BJ (cell line): ENCODE measurements at regions not wholly inside any gene's neighbourhood (a gene's known extent, or its start where the extent isn't known, plus 50 kb on each side); places are given as distances from the start of the nearest gene placed in this dataset.
"Not testable (repeated sequence)": the region's sequence is repeated elsewhere in the genome, so short reads cannot be mapped to it uniquely, and the experiment has no call there.

Experiments
- CTCF ChIA-PET: fragments of 350-600 bp; formaldehyde crosslinking; extraction: SDS; loops from one replicate; lab custom pipeline; 2021; ENCODE audit warnings: antibody characterized with exemption, inconsistent platforms; lab: Yijun Ruan, JAX
- POLR2A ChIA-PET: fragments of 300-600 bp; sonication (Branson Sonifier 250); formaldehyde crosslinking; extraction: SDS; loops from one replicate; lab custom pipeline; 2021; ENCODE audit warnings: antibody characterized with exemption; lab: Charles Lee
- DNase-seq: peaks from one replicate; pipeline ENCODE4 v3.0.0-alpha.2; 2011; ENCODE audit warnings: low read depth
- H3K27me3 ChIP-seq: 2 replicates; pipeline ENCODE4 v1.6.0; 2011; ENCODE audit warnings: low read length; ENCODE audit not compliant: control insufficient read depth, insufficient read depth
- H3K36me3 ChIP-seq: 2 replicates; pipeline ENCODE4 v1.5.1; 2011; ENCODE audit warnings: low read length; ENCODE audit not compliant: control insufficient read depth, insufficient read depth
- H3K4me3 ChIP-seq: 2 replicates; pipeline ENCODE4 v1.5.1; 2011; ENCODE audit warnings: low read depth, mild to moderate bottlenecking, control low read depth, low read length
- CTCF ChIP-seq: IDR thresholded peaks from 2 replicates; pipeline ENCODE4 v1.5.1; 2011; ENCODE audit warnings: low read depth, mild to moderate bottlenecking, control low read depth, inconsistent platforms, low read length, moderate library complexity; ENCODE audit not compliant: insufficient read depth

DNA sequence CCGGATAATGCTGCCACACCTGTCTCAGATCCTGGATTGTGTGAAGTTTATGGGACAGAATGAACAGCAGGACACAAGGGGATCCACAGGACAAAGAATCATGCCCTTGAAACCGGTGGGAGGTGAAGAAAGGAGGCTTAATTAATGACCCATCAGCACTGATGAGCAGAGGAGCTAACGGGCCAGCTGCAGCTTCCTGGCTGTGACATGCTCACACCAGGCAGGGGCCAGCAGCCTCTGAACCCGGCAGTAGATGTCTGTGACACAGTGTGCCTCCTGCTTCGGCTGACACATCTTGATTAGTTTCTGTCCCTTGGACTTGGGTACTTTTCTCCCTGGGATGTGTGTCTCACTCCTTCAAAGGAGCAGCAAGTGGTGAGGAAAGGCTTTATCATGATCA, 328.8 kb upstream of the BRINP1 start:
- Histone ChIP-seq H3K27me3 (no peaks in the 10 kb centered on the region), H3K4me3 (no peak overlapping the region), H3K36me3 (no peaks in the 10 kb centered on the region)
- TF ChIP-seq CTCF, result no peak
- no peak for DNase-seq
- ChIA-PET CTCF (interaction anchor here (1.3 kb wide), 1 partner anchor 9 kb away, joined by 3 read pairs; no protein-coding TSS in a partner anchor), POLR2A (no interaction called here)

- Histone ChIP-seq H3K27me3 (no peaks in the 10 kb centered on the region), H3K4me3 (no peak overlapping the region), H3K36me3 (no peaks in the 10 kb centered on the region)
- POLR2A ChIA-PET, result no interaction called here
- TF ChIP-seq CTCF, result no peak
- no peak for DNase-seq
- CTCF ChIA-PET, result interaction anchor here (1.4 kb wide), 1 partner anchor 8 kb away, joined by 3 read pairs; no protein-coding TSS in a partner anchor
Observed at GRCh38 chr9:119689879-119690278, 320.6 kb upstream of the BRINP1 start.

DNA sequence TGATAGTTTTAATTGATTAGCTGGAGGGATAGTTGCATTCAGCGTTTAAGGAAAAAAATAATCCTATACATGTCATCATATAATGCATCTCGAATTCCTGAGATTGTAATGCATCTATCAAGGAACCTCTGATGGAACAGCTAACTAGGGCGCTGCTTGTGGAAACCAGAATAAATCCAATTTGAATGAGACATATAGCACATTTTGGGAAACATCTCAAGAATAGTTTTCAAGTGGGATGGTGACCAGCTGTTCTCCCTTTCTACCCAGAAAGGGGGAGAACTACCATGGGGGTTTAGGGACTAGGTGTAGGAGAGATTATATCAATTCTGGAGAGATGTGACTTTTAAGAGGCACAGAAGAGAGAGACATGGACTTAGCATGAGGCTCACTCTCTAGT, 319.3 kb upstream of the BRINP1 start:
- Histone ChIP-seq H3K36me3 (no peaks in the 10 kb centered on the region), H3K4me3 (no peak overlapping the region), H3K27me3 (no peaks in the 10 kb centered on the region)
- ChIA-PET CTCF (interaction anchor here (1.4 kb wide), 1 partner anchor 9 kb away, joined by 3 read pairs; no protein-coding TSS in a partner anchor), POLR2A (no interaction called here)
- no peak for DNase-seq
- no peak for TF ChIP-seq CTCF

- no peak for TF ChIP-seq CTCF
- ChIA-PET CTCF (no interaction called here), POLR2A (no interaction called here)
- H3K36me3 ChIP-seq, result no peaks in the 10 kb centered on the region
- no peaks in the 10 kb centered on the region for H3K27me3 ChIP-seq
- H3K4me3 ChIP-seq, result no peak overlapping the region
- DNase-seq, result no peak
Observed at GRCh38 chr9:119677811-119678505, 308.7 kb upstream of the BRINP1 start.

DNA sequence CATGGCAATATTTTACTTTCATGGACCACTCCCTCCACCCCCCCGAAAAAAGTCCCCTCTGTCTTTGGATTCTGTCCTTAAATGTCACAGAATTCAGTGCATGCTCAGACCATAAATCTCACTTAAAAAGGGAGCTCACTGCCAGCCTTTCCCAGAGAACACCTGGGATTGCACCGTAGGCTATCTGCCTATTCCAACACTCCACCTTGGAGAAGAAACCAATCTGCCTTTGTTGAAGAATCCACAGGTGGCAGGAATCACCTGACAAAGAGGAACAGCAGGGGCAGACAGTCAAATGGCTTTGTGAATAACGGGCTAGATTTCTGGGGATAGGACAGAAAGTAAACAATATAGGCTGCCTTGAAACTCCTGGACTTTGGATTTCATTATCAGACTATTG, 306.7 kb upstream of the BRINP1 start:
- Histone ChIP-seq H3K4me3 (no peak overlapping the region), H3K36me3 (no peaks in the 10 kb centered on the region), H3K27me3 (no peaks in the 10 kb centered on the region)
- CTCF ChIA-PET, result no interaction called here
- DNase-seq, result no peak
- POLR2A ChIA-PET, result no interaction called here
- no peak for TF ChIP-seq CTCF

DNA sequence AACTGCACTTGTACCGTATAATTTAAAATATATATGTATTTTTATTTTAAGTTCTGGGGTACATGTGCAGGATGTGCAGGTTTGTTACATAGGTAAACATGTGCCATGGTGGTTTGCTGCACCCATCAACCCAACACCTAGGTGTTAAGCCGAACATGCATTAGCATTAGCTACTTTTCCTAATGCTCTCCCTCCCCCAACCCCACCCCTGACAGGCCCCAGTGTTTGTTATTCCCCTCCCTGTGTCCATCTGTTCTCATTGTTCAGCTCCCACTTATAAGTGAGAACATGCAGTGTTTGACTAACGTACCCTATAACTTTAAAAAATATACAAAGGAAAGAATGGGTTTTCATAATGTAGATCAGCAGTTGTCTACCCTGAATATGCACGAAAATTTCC, 303.5 kb upstream of the BRINP1 start:
- H3K4me3 ChIP-seq, POLR2A ChIA-PET, H3K27me3 ChIP-seq, CTCF ChIA-PET, H3K36me3 ChIP-seq, DNase-seq: not testable (repeated sequence)
